Psoas muscle (tissue), 7 donors: ENCODE measurements at regions not wholly inside any gene's neighbourhood (a gene's known extent, or its start where the extent isn't known, plus 50 kb on each side); places are given as distances from the start of the nearest gene placed in this dataset.

ENCODE experiments used
- ATAC-seq, 4 donors: fragments of 200-7000 bp; cut with Tn5 transposase; one replicate each; pipeline ENCODE4 v1.9.1; 2020; ENCODE audit warnings: moderate library complexity in 3 of 4, mild to moderate bottlenecking in 2 of 4
- DNase-seq, 2 donors: peaks; one replicate each; pipeline ENCODE4 v3.0.0-alpha.2; 2020
- H3K27ac ChIP-seq: fragments of 200-600 bp; one replicate; pipeline ENCODE4 v1.8.0; 2022
- H3K27me3 ChIP-seq, 3 donors: fragments of 200-600 bp in 1 of 3; one replicate each; pipeline versions ENCODE4 v1.6.1 to v1.8.0; 2013 to 2022; ENCODE audit warnings: low read length in 2 of 3, mild to moderate bottlenecking in 2 of 3, moderate library complexity in 1 of 3; ENCODE audit not compliant: insufficient read depth in 3 of 3
- H3K36me3 ChIP-seq, 2 donors: fragments of 200-600 bp in 1 of 2; one replicate each; pipeline versions ENCODE4 v1.6.1 to v1.8.0; 2013 to 2022; ENCODE audit warnings: low read depth in 1 of 2, mild to moderate bottlenecking in 1 of 2, moderate library complexity in 1 of 2; ENCODE audit not compliant: insufficient read depth in 1 of 2
- H3K4me1 ChIP-seq: fragments of 200-600 bp; one replicate; pipeline ENCODE4 v1.8.0; 2022
- H3K4me3 ChIP-seq: fragments of 200-600 bp; one replicate; pipeline ENCODE4 v1.8.0; 2022; ENCODE audit warnings: mild to moderate bottlenecking
- H3K9me3 ChIP-seq: fragments of 200-600 bp; one replicate; pipeline ENCODE4 v1.8.0; 2022
- CTCF ChIP-seq: fragments of 200-600 bp; IDR thresholded peaks from one replicate; pipeline ENCODE4 v1.8.0; 2022; ENCODE audit warnings: antibody characterized with exemption
- WGBS, 3 donors: extraction: QIAGEN DNeasy Blood & Tissue Kit; methylation state at CpG; one replicate each; pipeline versions ENCODE4 v1.1.6 to v1.1.7; 2013; 5-methylcytosine and 5-hydroxymethylcytosine counted together
- intact Hi-C, 2 donors: fragments of 100-400 bp; cut with DNase I; formaldehyde crosslinking; loops; one replicate each; pipeline versions ENCODE4 v1.11.0 to v1.14.2; 2022
- donor health status: healthy with polysubstance abuse.
- donor health status: DM: no; HTN: no; CAD: no; lungs with moderate emphysema.
- donor health status: Bipolar disorder and iron deficiency.
- donor health status: healthy.
- donor health status: DM: yes; HTN: yes; CAD: no.
- donor health status: DM: no; HTN: no; CAD: no.
- donor health status: DM: yes; HTN: yes; CAD: no.

GRCh38 chr3:110526777-110527727, 544.6 kb upstream of the NECTIN3 start:
- Histone ChIP-seq H3K4me3 (no peak overlapping the region), H3K27ac (no peak overlapping the region), H3K4me1 (no peaks in the 10 kb centered on the region), H3K9me3 (no peaks in the 10 kb centered on the region), H3K36me3 (no peaks in the 10 kb centered on the region), H3K27me3 (no peaks in the 10 kb centered on the region)
- intact Hi-C loops = no loop called here
- DNase-seq (no peak), ATAC-seq (no peak)
- TF ChIP-seq CTCF = no peak
- WGBS, 3 donors = 54 to 57% (median 55%) methylated on average over 3 of the region's 3 CpGs

- TF ChIP-seq CTCF = no peak
- ATAC-seq = no peak
- Histone ChIP-seq H3K9me3 (no peaks in the 10 kb centered on the region), H3K36me3 (no peaks in the 10 kb centered on the region), H3K27ac (no peak overlapping the region), H3K4me1 (no peaks in the 10 kb centered on the region), H3K27me3 (no peaks in the 10 kb centered on the region), H3K4me3 (no peak overlapping the region)
- intact Hi-C loops = no loop called here
- WGBS, 3 donors = 78 to 87% (median 80%) methylated on average over 4 of the region's 4 CpGs
- no peak for DNase-seq
These were observed 543.1 kb upstream of the NECTIN3 start for GRCh38 chr3:110528305-110529121.

- DNase-seq (no peak), ATAC-seq (no peak)
- Histone ChIP-seq H3K9me3 (no peaks in the 10 kb centered on the region), H3K27ac (no peak overlapping the region), H3K36me3 (no peaks in the 10 kb centered on the region), H3K4me3 (no peak overlapping the region), H3K27me3 (no peaks in the 10 kb centered on the region), H3K4me1 (no peaks in the 10 kb centered on the region)
- WGBS, 3 donors = 80 to 91% (median 88%) methylated on average over 2 of the region's 2 CpGs
- no peak for TF ChIP-seq CTCF
- intact Hi-C loops = no loop called here
These were observed 540.7 kb upstream of the NECTIN3 start for GRCh38 chr3:110530902-110531301.

GRCh38 chr3:110533089-110533488, 538.5 kb upstream of the NECTIN3 start:
- Histone ChIP-seq H3K4me3 (no peak overlapping the region), H3K4me1 (no peaks in the 10 kb centered on the region), H3K9me3 (no peaks in the 10 kb centered on the region), H3K27me3 (no peaks in the 10 kb centered on the region), H3K27ac (no peak overlapping the region), H3K36me3 (no peaks in the 10 kb centered on the region)
- ATAC-seq (no peak), DNase-seq (no peak)
- TF ChIP-seq CTCF = no peak
- intact Hi-C loops = no loop called here
